PFSK-1 (cell line): ENCODE measurements at regions not wholly inside any gene's neighbourhood (a gene's known extent, or its start where the extent isn't known, plus 50 kb on each side); places are given as distances from the start of the nearest gene placed in this dataset.

Source experiments
- POLR2AphosphoS5 ChIP-seq: IDR thresholded peaks from 2 replicates; pipeline ENCODE4 v1.6.1; 2012; ENCODE audit warnings: low read depth, mild to moderate bottlenecking, control low read depth, low read length, moderate library complexity
- SIN3A ChIP-seq: IDR thresholded peaks from 2 replicates; pipeline ENCODE4 v1.6.1; 2012; ENCODE audit warnings: mild to moderate bottlenecking, low read length, moderate library complexity, borderline replicate concordance; ENCODE audit not compliant: insufficient read depth
- TF ChIP-seq, protein P1 (sequence below), 2 experiments: IDR thresholded peaks; 2 replicates each; pipeline versions ENCODE4 v1.6.1 to v1.8.0; 2011 to 2012; ENCODE audit warnings: low read depth in 2 of 2, low read length in 2 of 2, control low read depth in 1 of 2, inconsistent platforms in 1 of 2, mild to moderate bottlenecking in 1 of 2, moderate library complexity in 1 of 2; ENCODE audit not compliant: insufficient read depth in 1 of 2

DNA sequence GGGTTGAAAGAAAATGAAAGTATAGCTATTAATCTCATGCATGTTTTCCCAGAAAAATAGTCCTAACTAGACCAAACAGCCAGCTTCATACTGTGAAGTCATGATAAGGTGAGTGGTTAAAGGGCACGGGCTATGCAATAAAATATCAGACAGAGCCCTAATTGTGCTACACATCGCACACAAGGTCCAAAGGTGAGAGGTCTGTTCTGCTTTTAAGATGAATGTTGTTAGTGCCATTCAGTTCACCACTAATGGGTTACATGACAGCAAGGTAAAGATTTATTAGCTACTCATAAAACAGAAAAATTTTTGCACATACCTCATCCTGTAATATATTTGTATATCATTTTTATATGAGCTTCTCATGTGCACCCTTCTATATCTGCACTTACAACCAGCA lies 105.0 kb upstream of the STK17B start:
- no peak for TF ChIP-seq POLR2AphosphoS5
- TF ChIP-seq, protein P1, sequence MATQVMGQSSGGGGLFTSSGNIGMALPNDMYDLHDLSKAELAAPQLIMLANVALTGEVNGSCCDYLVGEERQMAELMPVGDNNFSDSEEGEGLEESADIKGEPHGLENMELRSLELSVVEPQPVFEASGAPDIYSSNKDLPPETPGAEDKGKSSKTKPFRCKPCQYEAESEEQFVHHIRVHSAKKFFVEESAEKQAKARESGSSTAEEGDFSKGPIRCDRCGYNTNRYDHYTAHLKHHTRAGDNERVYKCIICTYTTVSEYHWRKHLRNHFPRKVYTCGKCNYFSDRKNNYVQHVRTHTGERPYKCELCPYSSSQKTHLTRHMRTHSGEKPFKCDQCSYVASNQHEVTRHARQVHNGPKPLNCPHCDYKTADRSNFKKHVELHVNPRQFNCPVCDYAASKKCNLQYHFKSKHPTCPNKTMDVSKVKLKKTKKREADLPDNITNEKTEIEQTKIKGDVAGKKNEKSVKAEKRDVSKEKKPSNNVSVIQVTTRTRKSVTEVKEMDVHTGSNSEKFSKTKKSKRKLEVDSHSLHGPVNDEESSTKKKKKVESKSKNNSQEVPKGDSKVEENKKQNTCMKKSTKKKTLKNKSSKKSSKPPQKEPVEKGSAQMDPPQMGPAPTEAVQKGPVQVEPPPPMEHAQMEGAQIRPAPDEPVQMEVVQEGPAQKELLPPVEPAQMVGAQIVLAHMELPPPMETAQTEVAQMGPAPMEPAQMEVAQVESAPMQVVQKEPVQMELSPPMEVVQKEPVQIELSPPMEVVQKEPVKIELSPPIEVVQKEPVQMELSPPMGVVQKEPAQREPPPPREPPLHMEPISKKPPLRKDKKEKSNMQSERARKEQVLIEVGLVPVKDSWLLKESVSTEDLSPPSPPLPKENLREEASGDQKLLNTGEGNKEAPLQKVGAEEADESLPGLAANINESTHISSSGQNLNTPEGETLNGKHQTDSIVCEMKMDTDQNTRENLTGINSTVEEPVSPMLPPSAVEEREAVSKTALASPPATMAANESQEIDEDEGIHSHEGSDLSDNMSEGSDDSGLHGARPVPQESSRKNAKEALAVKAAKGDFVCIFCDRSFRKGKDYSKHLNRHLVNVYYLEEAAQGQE (IDR thresholded peaks at IDR 0.05; ENCODE audit: insufficient read depth in 1 of 2, low read depth in 2 of 2, low read length in 2 of 2), result no peak
- TF ChIP-seq SIN3A, result no peak
